ENCODE measurements at regions not wholly inside any gene's neighbourhood (a gene's known extent, or its start where the extent isn't known, plus 50 kb on each side); places are given as distances from the start of the nearest gene placed in this dataset.
"Not testable (repeated sequence)": the region's sequence is repeated elsewhere in the genome, so short reads cannot be mapped to it uniquely, and the experiment has no call there.

DNA sequence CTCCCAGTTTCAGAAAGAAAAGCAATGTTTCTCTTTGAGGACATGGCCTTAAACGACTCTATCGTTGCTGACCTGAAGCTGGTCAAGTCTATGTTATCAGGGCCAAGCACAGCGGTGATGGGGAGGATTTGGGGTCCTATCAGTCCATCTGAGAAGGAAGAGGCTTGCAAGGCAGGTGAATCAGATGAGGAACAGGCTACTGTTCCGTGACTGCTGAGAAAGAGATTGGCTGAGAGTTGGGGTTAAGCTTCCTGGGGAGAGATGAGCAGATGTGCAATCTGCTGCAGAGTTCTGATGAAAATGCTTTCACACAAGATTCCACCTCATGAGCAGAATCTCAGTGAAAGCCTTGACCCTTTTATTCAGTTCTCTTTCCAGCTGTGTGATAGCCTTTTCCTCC is 168.3 kb upstream of the STMND1 start:
- TF ChIP-seq TAF1 (IDR thresholded peaks at IDR 0.05; ENCODE audit: borderline replicate concordance, low read depth, low read length) (no peak), POLR2AphosphoS5 (IDR thresholded peaks at IDR 0.05; ENCODE audit: low read depth, low read length) (no peak), POLR2A (IDR thresholded peaks at IDR 0.05; ENCODE audit: low read depth, low read length) (no peak)
- DNase-seq (ENCODE audit: insufficient read length) (no peak), FAIRE-seq (no peak)

GRCh38 chr6:16932920-16933319 is 168.9 kb upstream of the STMND1 start:
- TF ChIP-seq TAF1 (IDR thresholded peaks at IDR 0.05; ENCODE audit: borderline replicate concordance, low read depth, low read length), result no peak
- no peak for TF ChIP-seq POLR2AphosphoS5 (IDR thresholded peaks at IDR 0.05; ENCODE audit: low read depth, low read length)
- TF ChIP-seq POLR2A (IDR thresholded peaks at IDR 0.05; ENCODE audit: low read depth, low read length), result no peak
- FAIRE-seq, result no peak

DNA sequence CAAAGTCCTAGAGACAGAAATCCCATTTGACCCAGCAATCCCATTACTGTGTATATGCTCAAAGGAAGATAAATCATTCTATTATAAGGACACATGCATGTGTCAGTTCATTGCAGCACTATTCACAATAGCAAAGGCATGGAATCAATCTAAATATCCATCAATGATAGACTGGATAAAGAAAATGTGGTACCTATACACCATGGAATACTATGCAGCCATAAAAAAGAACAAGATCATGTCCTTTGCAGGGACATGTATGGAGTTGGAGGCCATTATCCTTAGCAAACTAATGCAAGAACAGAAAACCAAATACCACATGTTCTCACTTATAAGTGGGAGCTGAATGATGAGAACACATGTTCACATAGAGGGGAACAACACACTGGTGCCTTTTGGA is 169.8 kb upstream of the ATXN1 start:
- FAIRE-seq, result not testable (repeated sequence)

More at GRCh38 chr6:16932920-16933319, 168.9 kb upstream of the STMND1 start:
- DNase-seq (ENCODE audit: insufficient read length), result no peak

GRCh38 chr6:16930432-16930831 is 169.2 kb upstream of the ATXN1 start:
- FAIRE-seq, result no peak
- no peak for DNase-seq (ENCODE audit: insufficient read length)
- TF ChIP-seq POLR2AphosphoS5 (IDR thresholded peaks at IDR 0.05; ENCODE audit: low read depth, low read length), result no peak
- no peak for TF ChIP-seq POLR2A (IDR thresholded peaks at IDR 0.05; ENCODE audit: low read depth, low read length)
- TF ChIP-seq TAF1 (IDR thresholded peaks at IDR 0.05; ENCODE audit: borderline replicate concordance, low read depth, low read length), result no peak

More for the DNA sequence above, 169.8 kb upstream of the ATXN1 start:
- not testable (repeated sequence) for DNase-seq (ENCODE audit: insufficient read length)

DNA sequence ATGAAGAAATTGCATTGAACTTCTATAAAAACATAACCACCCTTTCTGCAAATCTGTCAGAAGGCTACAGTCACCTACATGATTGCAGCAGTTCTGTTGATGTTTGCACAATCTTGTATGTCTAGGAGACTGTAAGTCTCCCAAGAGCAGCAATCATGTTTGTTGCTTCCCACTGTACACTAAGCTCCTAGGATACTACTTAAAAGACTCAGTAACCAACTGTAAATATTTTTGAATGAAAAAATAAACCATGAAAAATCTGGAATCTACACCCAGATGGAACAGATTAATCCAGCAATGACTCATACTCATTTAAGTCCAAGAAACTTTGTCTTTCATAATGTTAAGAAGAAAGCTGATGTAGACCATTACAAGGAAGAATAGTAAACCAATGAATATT is 168.5 kb upstream of the ATXN1 start:
- DNase-seq (ENCODE audit: insufficient read length) (no peak), FAIRE-seq (no peak)
- TF ChIP-seq TAF1 (IDR thresholded peaks at IDR 0.05; ENCODE audit: borderline replicate concordance, low read depth, low read length), result no peak
- no peak for TF ChIP-seq POLR2A (IDR thresholded peaks at IDR 0.05; ENCODE audit: low read depth, low read length)
- no peak for TF ChIP-seq POLR2AphosphoS5 (IDR thresholded peaks at IDR 0.05; ENCODE audit: low read depth, low read length)

DNA sequence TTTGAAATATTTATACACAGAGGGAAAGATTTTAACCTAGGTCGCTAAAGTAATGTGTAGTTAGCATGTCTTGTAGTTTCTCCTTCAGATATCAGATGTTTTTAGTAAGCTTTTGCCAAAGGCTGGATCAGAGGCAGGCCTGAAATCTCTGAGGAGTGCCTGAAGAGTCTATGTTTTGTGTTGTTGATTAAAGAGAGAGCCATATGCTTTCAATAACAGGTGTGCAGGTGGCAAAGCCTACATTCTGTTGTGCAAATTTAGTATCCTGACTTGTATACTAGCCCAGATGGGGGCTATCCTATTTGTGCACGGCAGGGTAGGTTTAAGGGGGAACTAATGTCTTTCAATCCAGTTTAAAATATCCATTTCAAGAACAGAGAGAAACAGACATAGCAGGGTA is 167.1 kb upstream of the ATXN1 start:
- no peak for FAIRE-seq
- no peak for DNase-seq (ENCODE audit: insufficient read length)
- TF ChIP-seq POLR2A (IDR thresholded peaks at IDR 0.05; ENCODE audit: low read depth, low read length), result no peak
- no peak for TF ChIP-seq POLR2AphosphoS5 (IDR thresholded peaks at IDR 0.05; ENCODE audit: low read depth, low read length)
- TF ChIP-seq TAF1 (IDR thresholded peaks at IDR 0.05; ENCODE audit: borderline replicate concordance, low read depth, low read length), result no peak

- FAIRE-seq (no peak), DNase-seq (ENCODE audit: insufficient read length) (no peak)
- no peak for TF ChIP-seq POLR2A (IDR thresholded peaks at IDR 0.05; ENCODE audit: low read depth, low read length)
- TF ChIP-seq POLR2AphosphoS5 (IDR thresholded peaks at IDR 0.05; ENCODE audit: low read depth, low read length), result no peak
- TF ChIP-seq TAF1 (IDR thresholded peaks at IDR 0.05; ENCODE audit: borderline replicate concordance, low read depth, low read length), result no peak
These were observed 165.9 kb upstream of the ATXN1 start for GRCh38 chr6:16927205-16927604.

GRCh38 chr6:16925461-16925860 is 164.2 kb upstream of the ATXN1 start:
- TF ChIP-seq POLR2AphosphoS5 (IDR thresholded peaks at IDR 0.05; ENCODE audit: low read depth, low read length) (no peak), POLR2A (IDR thresholded peaks at IDR 0.05; ENCODE audit: low read depth, low read length) (no peak), TAF1 (IDR thresholded peaks at IDR 0.05; ENCODE audit: borderline replicate concordance, low read depth, low read length) (no peak)
- FAIRE-seq (no peak), DNase-seq (ENCODE audit: insufficient read length) (no peak)

DNA sequence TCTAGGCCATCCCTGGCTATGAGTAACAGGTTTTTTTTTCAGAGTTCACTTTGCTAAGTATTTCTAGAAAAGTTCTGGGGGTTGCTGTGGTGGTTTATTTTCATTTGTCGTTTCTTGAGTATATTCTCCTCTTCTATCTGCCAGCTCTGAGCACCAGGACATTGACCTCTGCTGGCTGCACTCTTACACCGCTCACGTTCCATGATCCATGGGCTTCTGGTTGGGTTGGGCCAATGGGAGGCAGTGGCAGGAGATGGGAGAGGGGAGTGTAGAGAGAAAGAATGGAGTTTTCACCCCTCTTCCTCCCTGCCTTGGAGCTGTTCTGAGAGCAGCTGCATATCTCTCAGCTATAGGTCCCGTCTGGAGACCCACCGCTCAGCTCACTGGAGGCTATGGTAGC is 161.0 kb upstream of the ATXN1 start:
- no peak for TF ChIP-seq TAF1 (IDR thresholded peaks at IDR 0.05; ENCODE audit: borderline replicate concordance, low read depth, low read length)
- TF ChIP-seq POLR2AphosphoS5 (IDR thresholded peaks at IDR 0.05; ENCODE audit: low read depth, low read length), result no peak
- TF ChIP-seq POLR2A (IDR thresholded peaks at IDR 0.05; ENCODE audit: low read depth, low read length), result no peak

GRCh38 chr6:16921399-16922110 is 160.3 kb upstream of the ATXN1 start:
- no peak for TF ChIP-seq POLR2A (IDR thresholded peaks at IDR 0.05; ENCODE audit: low read depth, low read length)
- TF ChIP-seq TAF1 (IDR thresholded peaks at IDR 0.05; ENCODE audit: borderline replicate concordance, low read depth, low read length), result no peak
- no peak for TF ChIP-seq POLR2AphosphoS5 (IDR thresholded peaks at IDR 0.05; ENCODE audit: low read depth, low read length)
- no peak for DNase-seq (ENCODE audit: insufficient read length)
- no peak for FAIRE-seq

More for the DNA sequence above, 161.0 kb upstream of the ATXN1 start:
- DNase-seq (ENCODE audit: insufficient read length) (no peak), FAIRE-seq (no peak)

DNA sequence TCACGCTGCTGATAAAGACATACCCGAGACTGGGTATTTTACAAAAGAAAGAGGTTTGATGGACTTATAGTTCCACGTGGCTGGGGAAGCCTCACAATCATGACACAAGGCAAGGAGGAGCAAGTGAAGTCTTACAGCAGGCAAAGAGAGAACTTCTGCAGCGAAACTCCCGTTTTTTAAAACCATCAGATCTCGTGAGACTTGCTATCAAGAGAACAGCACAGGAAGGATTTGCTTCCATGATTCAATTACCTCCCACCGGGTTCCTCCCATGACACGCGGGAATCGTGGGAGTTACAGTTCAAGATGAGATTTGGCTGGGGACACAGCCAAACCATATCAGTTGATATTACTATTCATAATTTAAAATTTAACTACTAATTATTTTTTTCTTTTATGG is 157.3 kb upstream of the ATXN1 start:
- DNase-seq (ENCODE audit: insufficient read length), result no peak
- FAIRE-seq, result no peak
- TF ChIP-seq POLR2AphosphoS5 (IDR thresholded peaks at IDR 0.05; ENCODE audit: low read depth, low read length), result no peak
- TF ChIP-seq POLR2A (IDR thresholded peaks at IDR 0.05; ENCODE audit: low read depth, low read length), result no peak
- TF ChIP-seq TAF1 (IDR thresholded peaks at IDR 0.05; ENCODE audit: borderline replicate concordance, low read depth, low read length), result no peak

GRCh38 chr6:16914184-16914583 is 152.9 kb upstream of the ATXN1 start:
- FAIRE-seq, result no peak
- TF ChIP-seq POLR2AphosphoS5 (IDR thresholded peaks at IDR 0.05; ENCODE audit: low read depth, low read length) (no peak), POLR2A (IDR thresholded peaks at IDR 0.05; ENCODE audit: low read depth, low read length) (no peak)

GRCh38 chr6:16912756-16913155 is 151.5 kb upstream of the ATXN1 start:
- no peak for TF ChIP-seq POLR2A (IDR thresholded peaks at IDR 0.05; ENCODE audit: low read depth, low read length)
- no peak for TF ChIP-seq POLR2AphosphoS5 (IDR thresholded peaks at IDR 0.05; ENCODE audit: low read depth, low read length)
- TF ChIP-seq TAF1 (IDR thresholded peaks at IDR 0.05; ENCODE audit: borderline replicate concordance, low read depth, low read length), result no peak
- FAIRE-seq, result no peak

More at GRCh38 chr6:16914184-16914583, 152.9 kb upstream of the ATXN1 start:
- DNase-seq (ENCODE audit: insufficient read length), result no peak

More at GRCh38 chr6:16912756-16913155, 151.5 kb upstream of the ATXN1 start:
- DNase-seq (ENCODE audit: insufficient read length), result no peak
